ENCODE measurements at regions not wholly inside any gene's neighbourhood (a gene's known extent, or its start where the extent isn't known, plus 50 kb on each side); places are given as distances from the start of the nearest gene placed in this dataset.

DNA sequence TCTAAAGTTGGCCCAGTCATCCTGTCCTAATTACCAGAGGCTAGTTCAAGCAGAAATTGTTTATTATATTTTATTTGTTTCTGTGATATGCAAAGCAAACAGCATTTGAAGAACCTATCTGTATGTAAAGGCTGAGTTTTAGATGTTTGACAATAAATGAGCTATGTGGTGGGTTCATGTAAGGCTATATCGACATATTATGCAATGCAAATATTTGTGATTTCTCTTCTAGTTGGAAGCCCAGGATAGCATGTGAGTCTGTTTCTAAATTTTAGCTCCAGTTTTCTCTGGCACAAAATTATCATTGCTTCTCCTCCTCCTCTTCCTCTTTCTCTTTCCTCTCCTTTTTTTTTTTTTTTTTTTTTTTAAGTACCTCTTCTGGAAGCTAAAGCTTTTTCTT lies 263.2 kb upstream of the LMCD1 start:
- TF ChIP-seq CTCF (conservative IDR thresholded peaks at IDR 0.05; ENCODE audit: low read depth, low read length) (no peak), USF2 (IDR thresholded peaks at IDR 0.05; ENCODE audit: low read depth, low read length) (no peak), CEBPB (IDR thresholded peaks at IDR 0.05; ENCODE audit: low read depth, low read length) (no peak), POLR2A (IDR thresholded peaks at IDR 0.05; ENCODE audit: low read depth, low read length) (no peak), RAD21 (IDR thresholded peaks at IDR 0.05; ENCODE audit: low read length) (no peak), MXI1 (IDR thresholded peaks at IDR 0.05; ENCODE audit: borderline replicate concordance, low read depth, low read length) (no peak), FOS (IDR thresholded peaks at IDR 0.05; ENCODE audit: low read depth, low read length) (no peak)

Measured in IMR-90 (cell line).